ENCODE measurements at regions not wholly inside any gene's neighbourhood (a gene's known extent, or its start where the extent isn't known, plus 50 kb on each side); places are given as distances from the start of the nearest gene placed in this dataset.
"Not testable (repeated sequence)": the region's sequence is repeated elsewhere in the genome, so short reads cannot be mapped to it uniquely, and the experiment has no call there.

DNA sequence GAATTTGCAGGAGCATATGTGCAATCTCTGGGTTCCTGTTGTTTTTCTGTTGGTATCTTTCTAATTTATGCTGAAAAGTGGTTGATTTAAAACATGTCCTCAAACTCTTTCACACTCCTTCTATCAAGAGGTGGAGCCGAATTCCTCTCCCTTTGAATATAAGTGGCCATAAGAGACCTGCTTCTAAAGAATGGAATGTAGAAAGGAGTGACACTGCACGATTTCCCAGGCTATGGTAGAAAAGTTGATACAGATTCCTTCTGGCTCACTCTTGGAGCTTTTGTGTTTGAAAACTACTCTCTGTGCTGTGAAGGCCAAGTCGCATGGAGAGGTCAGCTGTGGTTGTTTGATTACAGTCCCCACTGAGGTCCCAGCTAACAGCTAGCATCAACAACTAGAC lies 613.2 kb downstream of the ETNK1 start:
- Histone ChIP-seq H3K4me3 (no peak overlapping the region), H3K9me3 (no peaks in the 10 kb centered on the region), H3K36me3 (no peaks in the 10 kb centered on the region), H3K27ac (no peak overlapping the region), H3K4me1 (no peaks in the 10 kb centered on the region), H3K27me3 (no peaks in the 10 kb centered on the region)
- TF ChIP-seq, protein P1, sequence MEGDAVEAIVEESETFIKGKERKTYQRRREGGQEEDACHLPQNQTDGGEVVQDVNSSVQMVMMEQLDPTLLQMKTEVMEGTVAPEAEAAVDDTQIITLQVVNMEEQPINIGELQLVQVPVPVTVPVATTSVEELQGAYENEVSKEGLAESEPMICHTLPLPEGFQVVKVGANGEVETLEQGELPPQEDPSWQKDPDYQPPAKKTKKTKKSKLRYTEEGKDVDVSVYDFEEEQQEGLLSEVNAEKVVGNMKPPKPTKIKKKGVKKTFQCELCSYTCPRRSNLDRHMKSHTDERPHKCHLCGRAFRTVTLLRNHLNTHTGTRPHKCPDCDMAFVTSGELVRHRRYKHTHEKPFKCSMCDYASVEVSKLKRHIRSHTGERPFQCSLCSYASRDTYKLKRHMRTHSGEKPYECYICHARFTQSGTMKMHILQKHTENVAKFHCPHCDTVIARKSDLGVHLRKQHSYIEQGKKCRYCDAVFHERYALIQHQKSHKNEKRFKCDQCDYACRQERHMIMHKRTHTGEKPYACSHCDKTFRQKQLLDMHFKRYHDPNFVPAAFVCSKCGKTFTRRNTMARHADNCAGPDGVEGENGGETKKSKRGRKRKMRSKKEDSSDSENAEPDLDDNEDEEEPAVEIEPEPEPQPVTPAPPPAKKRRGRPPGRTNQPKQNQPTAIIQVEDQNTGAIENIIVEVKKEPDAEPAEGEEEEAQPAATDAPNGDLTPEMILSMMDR (IDR thresholded peaks at IDR 0.05), result no peak
- no peak for TF ChIP-seq POLR2A (IDR thresholded peaks at IDR 0.05)
- no peak for DNase-seq
- WGBS, 2 donors, result 59 to 73% methylated on average over 3 of the region's 3 CpGs
- intact Hi-C loops (cut with DNase I), result no loop called here

DNA sequence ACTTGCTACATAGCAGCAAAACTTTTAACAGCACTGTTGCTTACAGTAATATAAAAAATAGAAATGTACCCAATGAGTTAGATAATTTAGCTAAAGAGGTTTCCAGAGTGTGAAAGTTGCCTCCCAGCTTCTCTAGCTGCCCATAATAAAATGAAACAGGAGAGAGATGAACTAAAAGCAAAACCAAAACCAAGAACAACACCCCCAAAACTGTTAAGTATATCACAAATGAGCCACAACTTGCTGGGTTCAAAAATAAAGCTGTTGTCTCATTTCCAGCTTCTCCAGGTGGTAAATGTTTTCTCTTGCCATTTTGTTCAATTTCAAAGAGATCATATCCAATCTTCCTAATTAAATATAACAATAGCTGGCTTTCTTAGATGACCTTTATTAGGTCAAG lies 614.0 kb downstream of the ETNK1 start:
- Histone ChIP-seq H3K9me3 (no peaks in the 10 kb centered on the region), H3K27me3 (no peaks in the 10 kb centered on the region), H3K36me3 (no peaks in the 10 kb centered on the region), H3K4me3 (no peak overlapping the region), H3K27ac (no peak overlapping the region), H3K4me1 (no peaks in the 10 kb centered on the region)
- intact Hi-C loops (cut with DNase I), result no loop called here
- TF ChIP-seq, protein P1 (IDR thresholded peaks at IDR 0.05), result no peak
- TF ChIP-seq POLR2A (IDR thresholded peaks at IDR 0.05), result no peak
- no peak for DNase-seq

GRCh38 chr12:23245186-23245585 lies 620.2 kb downstream of the ETNK1 start:
- Histone ChIP-seq H3K4me1 (no peaks in the 10 kb centered on the region), H3K4me3 (no peak overlapping the region), H3K27ac (no peak overlapping the region), H3K36me3 (no peaks in the 10 kb centered on the region), H3K9me3 (no peaks in the 10 kb centered on the region), H3K27me3 (no peaks in the 10 kb centered on the region)
- WGBS, 2 donors, result 84 to 88% methylated on average over 2 of the region's 2 CpGs
- intact Hi-C loops (cut with DNase I), result no loop called here
- no peak for DNase-seq
- TF ChIP-seq, protein P1 (IDR thresholded peaks at IDR 0.05), result no peak
- TF ChIP-seq POLR2A (IDR thresholded peaks at IDR 0.05), result no peak

GRCh38 chr12:23253191-23253590 lies 628.2 kb downstream of the ETNK1 start:
- no peaks in the 10 kb centered on the region for H3K4me1 ChIP-seq
- WGBS, 2 donors, result 77 to 87% methylated on average over 4 of the region's 4 CpGs
- H3K36me3 ChIP-seq, result no peaks in the 10 kb centered on the region
- H3K27ac ChIP-seq, result no peak overlapping the region
- no peak for DNase-seq
- no peak for TF ChIP-seq POLR2A (IDR thresholded peaks at IDR 0.05)
- TF ChIP-seq, protein P1 (IDR thresholded peaks at IDR 0.05), result no peak
- H3K4me3 ChIP-seq, result no peak overlapping the region
- H3K27me3 ChIP-seq, result no peaks in the 10 kb centered on the region
- H3K9me3 ChIP-seq, result no peaks in the 10 kb centered on the region
- intact Hi-C loops (cut with DNase I), result no loop called here

- 49 to 65% methylated on average over 5 to 6 of the region's 6 CpGs for WGBS, 2 donors
Observed at GRCh38 chr12:23253910-23254309, 628.9 kb downstream of the ETNK1 start.

GRCh38 chr12:23259558-23259957 lies 634.6 kb downstream of the ETNK1 start:
- intact Hi-C loops (cut with DNase I), result no loop called here
- H3K27ac ChIP-seq, result no peak overlapping the region
- H3K9me3 ChIP-seq, result no peaks in the 10 kb centered on the region
- 70 to 80% methylated on average over 1 of the region's 1 CpG for WGBS, 2 donors
- H3K36me3 ChIP-seq, result no peaks in the 10 kb centered on the region
- DNase-seq, result no peak
- TF ChIP-seq, protein P1 (IDR thresholded peaks at IDR 0.05), result no peak
- TF ChIP-seq POLR2A (IDR thresholded peaks at IDR 0.05), result no peak
- no peaks in the 10 kb centered on the region for H3K4me1 ChIP-seq
- H3K27me3 ChIP-seq, result no peaks in the 10 kb centered on the region
- no peak overlapping the region for H3K4me3 ChIP-seq

More at GRCh38 chr12:23253910-23254309, 628.9 kb downstream of the ETNK1 start:
- DNase-seq; H3K27ac ChIP-seq; H3K4me1 ChIP-seq; H3K27me3 ChIP-seq; H3K4me3 ChIP-seq; intact Hi-C loops (cut with DNase I); H3K36me3 ChIP-seq; H3K9me3 ChIP-seq: not testable (repeated sequence)
